Activated CD8-positive, alpha-beta memory T cell treated with anti-CD3 and anti-CD28 coated beads, Interleukin-2, amount 10 ng/mL, durations not matched to agents 7 days and 5 days (primary cell): ENCODE measurements at regions not wholly inside any gene's neighbourhood (a gene's known extent, or its start where the extent isn't known, plus 50 kb on each side); places are given as distances from the start of the nearest gene placed in this dataset.
"Not testable (repeated sequence)": the region's sequence is repeated elsewhere in the genome, so short reads cannot be mapped to it uniquely, and the experiment has no call there.

Experiments used
- ATAC-seq: fragments of 150-1000 bp; cut with Tn5 transposase; one replicate; pipeline ENCODE4 v1.10.0; 2021; ENCODE audit warnings: moderate library complexity
- CTCF ChIA-PET: fragments of 350-600 bp; sonication (Branson Sonifier 250); formaldehyde crosslinking; loops from one replicate; lab custom pipeline; 2021; ENCODE audit warnings: antibody characterized with exemption; lab: Charles Lee
- DNase-seq: peaks from one replicate; pipeline ENCODE4 v3.0.0-alpha.2; 2020
- H3K27ac Mint-ChIP-seq: one replicate; pipeline ENCODE4 v1.8.0; 2021; ENCODE audit warnings: mild to moderate bottlenecking, mixed read lengths
- H3K27me3 Mint-ChIP-seq: one replicate; pipeline ENCODE4 v1.8.0; 2021; ENCODE audit warnings: mixed read lengths
- H3K36me3 Mint-ChIP-seq: one replicate; pipeline ENCODE4 v1.8.0; 2021; ENCODE audit warnings: mild to moderate bottlenecking, mixed read lengths
- H3K4me1 Mint-ChIP-seq: one replicate; pipeline ENCODE4 v1.8.0; 2021; ENCODE audit warnings: mixed read lengths
- H3K4me3 Mint-ChIP-seq: one replicate; pipeline ENCODE4 v1.8.0; 2021; ENCODE audit warnings: mild to moderate bottlenecking, moderate library complexity, mixed read lengths
- H3K9me3 Mint-ChIP-seq: one replicate; pipeline ENCODE4 v1.8.0; 2022; ENCODE audit warnings: low read depth, mixed read lengths

- no peak overlapping the region for H3K27ac Mint-ChIP-seq
- ATAC-seq (no peak), DNase-seq (no peak)
- no peak overlapping the region for H3K4me3 Mint-ChIP-seq
- H3K4me1 Mint-ChIP-seq, result no peaks in the 10 kb centered on the region
- no peaks in the 10 kb centered on the region for H3K9me3 Mint-ChIP-seq
- H3K36me3 Mint-ChIP-seq, result no peaks in the 10 kb centered on the region
- CTCF ChIA-PET, result no interaction called here
- H3K27me3 Mint-ChIP-seq, result peaks cover 3% of the 10 kb centered on the region
Measured at GRCh38 chr16:26988186-26988585, 78.5 kb upstream of the C16orf82 start.

GRCh38 chr16:26990384-26991120 is 76.2 kb upstream of the C16orf82 start:
- DNase-seq, result not testable (repeated sequence)

GRCh38 chr16:26992666-26993349 is 73.9 kb upstream of the C16orf82 start:
- Mint-ChIP-seq H3K4me1 (no peaks in the 10 kb centered on the region), H3K9me3 (no peaks in the 10 kb centered on the region), H3K36me3 (no peaks in the 10 kb centered on the region), H3K4me3 (no peak overlapping the region), H3K27ac (no peak overlapping the region), H3K27me3 (peaks cover 4% of the 10 kb centered on the region)
- CTCF ChIA-PET, result no interaction called here
- no peak for ATAC-seq
- DNase-seq, result no peak

More at GRCh38 chr16:26990384-26991120, 76.2 kb upstream of the C16orf82 start:
- ATAC-seq, CTCF ChIA-PET, H3K9me3 Mint-ChIP-seq, H3K27ac Mint-ChIP-seq, H3K27me3 Mint-ChIP-seq, H3K4me1 Mint-ChIP-seq, H3K4me3 Mint-ChIP-seq, H3K36me3 Mint-ChIP-seq: not testable (repeated sequence)

GRCh38 chr16:26993511-26993910 is 73.2 kb upstream of the C16orf82 start:
- DNase-seq, result no peak
- H3K27ac Mint-ChIP-seq, result no peak overlapping the region
- no peaks in the 10 kb centered on the region for H3K9me3 Mint-ChIP-seq
- peaks cover 4% of the 10 kb centered on the region for H3K27me3 Mint-ChIP-seq
- no peaks in the 10 kb centered on the region for H3K4me1 Mint-ChIP-seq
- no peak for ATAC-seq
- CTCF ChIA-PET, result no interaction called here
- no peaks in the 10 kb centered on the region for H3K36me3 Mint-ChIP-seq
- H3K4me3 Mint-ChIP-seq, result no peak overlapping the region

- CTCF ChIA-PET, result no interaction called here
- peaks cover 4% of the 10 kb centered on the region for H3K27me3 Mint-ChIP-seq
- no peaks in the 10 kb centered on the region for H3K9me3 Mint-ChIP-seq
- H3K4me3 Mint-ChIP-seq, result no peak overlapping the region
- no peak for ATAC-seq
- H3K36me3 Mint-ChIP-seq, result no peaks in the 10 kb centered on the region
- no peak for DNase-seq
- H3K27ac Mint-ChIP-seq, result no peak overlapping the region
- no peaks in the 10 kb centered on the region for H3K4me1 Mint-ChIP-seq
Measured at GRCh38 chr16:26993963-26994362, 72.8 kb upstream of the C16orf82 start.

- no peaks in the 10 kb centered on the region for H3K36me3 Mint-ChIP-seq
- CTCF ChIA-PET, result no interaction called here
- H3K27ac Mint-ChIP-seq, result no peak overlapping the region
- DNase-seq (no peak), ATAC-seq (no peak)
- H3K4me1 Mint-ChIP-seq, result no peaks in the 10 kb centered on the region
- no peak overlapping the region for H3K4me3 Mint-ChIP-seq
- peaks cover 4% of the 10 kb centered on the region for H3K27me3 Mint-ChIP-seq
- no peaks in the 10 kb centered on the region for H3K9me3 Mint-ChIP-seq
Measured at GRCh38 chr16:26995522-26995921, 71.2 kb upstream of the C16orf82 start.

GRCh38 chr16:27005386-27005785 is 61.3 kb upstream of the C16orf82 start:
- CTCF ChIA-PET, result no interaction called here
- Mint-ChIP-seq H3K36me3 (no peaks in the 10 kb centered on the region), H3K27ac (no peak overlapping the region), H3K9me3 (no peaks in the 10 kb centered on the region), H3K4me1 (no peaks in the 10 kb centered on the region), H3K4me3 (no peak overlapping the region), H3K27me3 (peaks cover 33% of the 10 kb centered on the region)
- DNase-seq (no peak), ATAC-seq (no peak)
